ENCODE measurements at regions not wholly inside any gene's neighbourhood (a gene's known extent, or its start where the extent isn't known, plus 50 kb on each side); places are given as distances from the start of the nearest gene placed in this dataset.

- no peak for DNase-seq (ENCODE audit: low read depth in 2 of 2)
- TF ChIP-seq CTCF (IDR thresholded peaks at IDR 0.05; ENCODE audit: low read depth, low read length): no peak
- no peak overlapping the region for H3K4me3 ChIP-seq (replicated peaks in 1 of 2; ENCODE audit: low read depth in 2 of 2, low read length in 2 of 2)
Measured at GRCh38 chr20:50388733-50389437, 121.3 kb upstream of the PTPN1 start.

- H3K4me3 ChIP-seq (replicated peaks in 1 of 2; ENCODE audit: low read depth in 2 of 2, low read length in 2 of 2): no peak overlapping the region
- no peak for DNase-seq (ENCODE audit: low read depth in 2 of 2)
- TF ChIP-seq CTCF (IDR thresholded peaks at IDR 0.05; ENCODE audit: low read depth, low read length): no peak
Measured at GRCh38 chr20:50389438-50389807, 120.8 kb upstream of the PTPN1 start.

GRCh38 chr20:50389808-50390684 lies 120.1 kb upstream of the PTPN1 start:
- no peak overlapping the region for H3K4me3 ChIP-seq (replicated peaks in 1 of 2; ENCODE audit: low read depth in 2 of 2, low read length in 2 of 2)
- DNase-seq (ENCODE audit: low read depth in 2 of 2): no peak
- TF ChIP-seq CTCF (IDR thresholded peaks at IDR 0.05; ENCODE audit: low read depth, low read length): no peak

GRCh38 chr20:50390685-50391443 lies 119.3 kb upstream of the PTPN1 start:
- TF ChIP-seq CTCF (IDR thresholded peaks at IDR 0.05; ENCODE audit: low read depth, low read length): no peak
- no peak for DNase-seq (ENCODE audit: low read depth in 2 of 2)
- no peak overlapping the region for H3K4me3 ChIP-seq (replicated peaks in 1 of 2; ENCODE audit: low read depth in 2 of 2, low read length in 2 of 2)

- no peak for DNase-seq (ENCODE audit: low read depth in 2 of 2)
- no peak overlapping the region for H3K4me3 ChIP-seq (replicated peaks in 1 of 2; ENCODE audit: low read depth in 2 of 2, low read length in 2 of 2)
- TF ChIP-seq CTCF (IDR thresholded peaks at IDR 0.05; ENCODE audit: low read depth, low read length): no peak
Measured at GRCh38 chr20:50391444-50392137, 118.6 kb upstream of the PTPN1 start.

- TF ChIP-seq CTCF (IDR thresholded peaks at IDR 0.05; ENCODE audit: low read depth, low read length): no peak
- no peak for DNase-seq (ENCODE audit: low read depth in 2 of 2)
- H3K4me3 ChIP-seq (replicated peaks in 1 of 2; ENCODE audit: low read depth in 2 of 2, low read length in 2 of 2): no peak overlapping the region
Measured at GRCh38 chr20:50392138-50392866, 117.9 kb upstream of the PTPN1 start.

Measured in cardiac fibroblast (primary cell).